ENCODE measurements at regions not wholly inside any gene's neighbourhood (a gene's known extent, or its start where the extent isn't known, plus 50 kb on each side); places are given as distances from the start of the nearest gene placed in this dataset.

- no peak for TF ChIP-seq CTCF (IDR thresholded peaks at IDR 0.05)
- no peak for TF ChIP-seq POLR2A (IDR thresholded peaks at IDR 0.05; ENCODE audit: low read depth)
- no peak for TF ChIP-seq POLR2AphosphoS5 (IDR thresholded peaks at IDR 0.05)
Observed at GRCh38 chr1:116316373-116316772, 56.7 kb upstream of the ATP1A1 start.
